ENCODE measurements at regions not wholly inside any gene's neighbourhood (a gene's known extent, or its start where the extent isn't known, plus 50 kb on each side); places are given as distances from the start of the nearest gene placed in this dataset.

- Histone ChIP-seq H3K27me3 (no peaks in the 10 kb centered on the region), H3K36me3 (no peaks in the 10 kb centered on the region), H3K27ac (no peak overlapping the region), H3K9me3 (peaks cover 0 to 24% of the 10 kb centered on the region in 2 donors), H3K4me3 (no peak overlapping the region), H3K4me1 (no peaks in the 10 kb centered on the region)
- intact Hi-C loops (cut with DNase I): no loop called here
- DNase-seq (no peak), ATAC-seq (no peak)
- TF ChIP-seq CTCF (IDR thresholded peaks at IDR 0.05): no peak
Measured at GRCh38 chr2:167670588-167670987, 576.8 kb downstream of the STK39 start.

- no peak for TF ChIP-seq CTCF (IDR thresholded peaks at IDR 0.05)
- Histone ChIP-seq H3K4me1 (no peaks in the 10 kb centered on the region), H3K36me3 (no peaks in the 10 kb centered on the region), H3K27ac (no peak overlapping the region), H3K4me3 (no peak overlapping the region), H3K27me3 (no peaks in the 10 kb centered on the region), H3K9me3 (no peaks in the 10 kb centered on the region)
- ATAC-seq (no peak), DNase-seq (no peak)
- intact Hi-C loops (cut with DNase I): no loop called here
Measured at GRCh38 chr2:167653131-167653530, 594.3 kb downstream of the STK39 start.

GRCh38 chr2:167652401-167652800, 595.0 kb downstream of the STK39 start:
- Histone ChIP-seq H3K4me3 (no peak overlapping the region), H3K27ac (no peak overlapping the region), H3K36me3 (no peaks in the 10 kb centered on the region), H3K4me1 (no peaks in the 10 kb centered on the region), H3K27me3 (no peaks in the 10 kb centered on the region), H3K9me3 (no peaks in the 10 kb centered on the region)
- ATAC-seq: no peak
- intact Hi-C loops (cut with DNase I): no loop called here
- no peak for DNase-seq
- no peak for TF ChIP-seq CTCF (IDR thresholded peaks at IDR 0.05)

GRCh38 chr2:167651406-167652151, 595.8 kb downstream of the STK39 start:
- ATAC-seq: no peak
- Histone ChIP-seq H3K27me3 (no peaks in the 10 kb centered on the region), H3K4me3 (no peak overlapping the region), H3K9me3 (no peaks in the 10 kb centered on the region), H3K36me3 (no peaks in the 10 kb centered on the region), H3K27ac (no peak overlapping the region), H3K4me1 (no peaks in the 10 kb centered on the region)
- no peak for DNase-seq
- TF ChIP-seq CTCF (IDR thresholded peaks at IDR 0.05): no peak
- intact Hi-C loops (cut with DNase I): no loop called here

- DNase-seq (no peak), ATAC-seq (no peak)
- intact Hi-C loops (cut with DNase I): no loop called here
- no peaks in the 10 kb centered on the region for H3K27me3 ChIP-seq
- TF ChIP-seq CTCF (IDR thresholded peaks at IDR 0.05): no peak
- H3K4me1 ChIP-seq: no peaks in the 10 kb centered on the region
- H3K36me3 ChIP-seq: no peaks in the 10 kb centered on the region
- H3K4me3 ChIP-seq: no peak overlapping the region
- H3K9me3 ChIP-seq: no peaks in the 10 kb centered on the region
- H3K27ac ChIP-seq: no peak overlapping the region
Measured at GRCh38 chr2:167646557-167646956, 600.8 kb downstream of the STK39 start.
